HFF-Myc (cell line): ENCODE measurements at regions not wholly inside any gene's neighbourhood (a gene's known extent, or its start where the extent isn't known, plus 50 kb on each side); places are given as distances from the start of the nearest gene placed in this dataset.

Experiments used
- DNase-seq: peaks from one replicate; pipeline ENCODE4 v3.0.0-alpha.2; 2011; ENCODE audit warnings: low read depth; ENCODE audit errors: extremely low read depth
- H3K4me3 ChIP-seq: replicated peaks from 2 replicates; pipeline ENCODE4 v1.5.1; 2011; ENCODE audit warnings: low read depth, mild to moderate bottlenecking, control low read depth, low read length
- CTCF ChIP-seq: IDR thresholded peaks from 2 replicates; pipeline ENCODE4 v1.5.1; 2012; ENCODE audit warnings: mild to moderate bottlenecking, low read depth, low read length, control low read depth; ENCODE audit errors: missing control alignments

DNA sequence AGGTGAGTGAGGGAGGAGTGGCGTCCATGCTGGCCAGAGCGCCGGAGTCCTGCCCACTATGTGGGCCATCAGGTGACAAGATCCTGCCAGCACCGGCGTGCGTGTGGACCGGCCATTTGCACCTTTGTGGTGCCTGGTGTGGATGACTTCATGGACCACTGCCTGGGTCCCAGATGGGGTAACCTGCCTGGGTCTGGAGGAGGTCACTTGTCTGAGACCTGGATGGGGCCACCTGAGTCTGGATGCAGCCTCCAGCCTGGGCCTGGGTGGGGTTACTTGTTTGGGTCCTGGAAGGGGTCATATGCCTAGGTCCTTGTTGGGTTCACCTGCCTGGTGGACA lies 299.6 kb downstream of the NDUFA10 start:
- no peak for TF ChIP-seq CTCF
- no peak overlapping the region for H3K4me3 ChIP-seq
- no peak for DNase-seq

DNA sequence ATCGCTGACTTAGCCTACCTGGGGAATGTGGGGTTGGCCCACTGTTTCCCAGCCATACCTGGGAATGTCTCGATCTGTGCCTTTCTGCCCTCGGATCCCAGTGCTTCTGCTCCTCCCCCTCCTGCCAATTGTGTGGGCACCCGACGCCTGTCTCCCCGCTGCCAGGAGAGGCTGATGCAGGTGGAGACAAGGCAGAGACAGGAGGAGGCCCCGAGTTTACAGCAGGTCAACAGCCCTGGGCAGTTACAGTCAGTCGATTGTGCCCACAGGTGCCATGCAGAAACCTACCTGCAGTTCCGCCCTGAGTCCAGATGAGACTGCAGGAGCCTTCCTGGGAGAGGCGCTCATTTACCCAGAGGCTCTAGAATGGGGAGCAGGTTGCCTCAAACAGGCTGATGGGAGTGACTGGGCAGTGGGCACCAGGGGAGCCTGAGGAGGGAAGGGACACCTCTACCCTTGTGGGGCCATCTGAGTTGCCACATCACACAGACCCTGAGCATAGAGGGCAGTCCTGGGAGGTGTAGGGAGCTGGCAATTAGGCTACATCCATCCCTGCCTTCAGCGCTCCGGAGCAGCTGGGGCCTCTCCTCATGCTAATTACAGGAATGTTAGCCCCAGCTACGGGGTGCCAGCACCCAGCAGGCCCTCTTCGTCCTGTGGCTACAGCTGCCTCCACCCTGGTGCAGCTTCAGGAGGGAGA lies 300.1 kb downstream of the NDUFA10 start:
- H3K4me3 ChIP-seq = no peak overlapping the region
- TF ChIP-seq CTCF = no peak
- DNase-seq = no peak

DNA sequence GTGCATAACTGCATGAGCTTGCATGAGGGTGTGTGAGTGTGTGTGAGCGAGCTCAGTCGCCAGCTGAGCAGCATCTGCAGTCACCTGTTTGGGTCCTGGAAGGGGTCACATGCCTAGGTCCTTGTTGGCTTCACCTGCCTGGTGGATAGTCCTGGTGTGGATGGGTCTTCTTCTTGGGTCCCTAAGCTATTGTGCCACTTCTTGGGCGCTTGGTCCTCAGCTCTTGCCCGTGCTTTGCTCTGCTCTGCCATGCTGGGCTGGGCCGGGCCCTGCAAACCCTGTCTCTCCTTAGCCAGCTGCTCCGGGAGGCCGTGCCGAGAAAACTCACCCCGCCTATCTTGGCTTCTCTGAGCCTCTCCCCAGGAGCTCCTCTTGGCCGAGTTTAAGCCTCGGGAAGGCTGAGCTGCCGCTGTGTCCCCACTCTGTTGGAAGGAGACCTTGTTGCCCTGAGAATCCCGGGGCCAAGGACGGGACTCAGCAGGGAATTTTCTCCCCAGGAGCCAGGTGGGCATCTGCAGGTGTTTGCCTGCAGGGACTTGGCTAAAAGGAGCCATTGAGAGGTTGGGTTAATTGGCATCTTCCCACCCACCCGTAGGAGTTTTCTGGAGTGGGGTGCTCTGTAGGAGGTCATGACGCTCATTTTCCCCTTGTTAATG lies 300.8 kb downstream of the NDUFA10 start:
- no peak for TF ChIP-seq CTCF
- no peak overlapping the region for H3K4me3 ChIP-seq
- no peak for DNase-seq

- no peak for DNase-seq
- TF ChIP-seq CTCF = no peak
- no peak overlapping the region for H3K4me3 ChIP-seq
Observed at GRCh38 chr2:239723486-239724193, 301.5 kb downstream of the NDUFA10 start.

DNA sequence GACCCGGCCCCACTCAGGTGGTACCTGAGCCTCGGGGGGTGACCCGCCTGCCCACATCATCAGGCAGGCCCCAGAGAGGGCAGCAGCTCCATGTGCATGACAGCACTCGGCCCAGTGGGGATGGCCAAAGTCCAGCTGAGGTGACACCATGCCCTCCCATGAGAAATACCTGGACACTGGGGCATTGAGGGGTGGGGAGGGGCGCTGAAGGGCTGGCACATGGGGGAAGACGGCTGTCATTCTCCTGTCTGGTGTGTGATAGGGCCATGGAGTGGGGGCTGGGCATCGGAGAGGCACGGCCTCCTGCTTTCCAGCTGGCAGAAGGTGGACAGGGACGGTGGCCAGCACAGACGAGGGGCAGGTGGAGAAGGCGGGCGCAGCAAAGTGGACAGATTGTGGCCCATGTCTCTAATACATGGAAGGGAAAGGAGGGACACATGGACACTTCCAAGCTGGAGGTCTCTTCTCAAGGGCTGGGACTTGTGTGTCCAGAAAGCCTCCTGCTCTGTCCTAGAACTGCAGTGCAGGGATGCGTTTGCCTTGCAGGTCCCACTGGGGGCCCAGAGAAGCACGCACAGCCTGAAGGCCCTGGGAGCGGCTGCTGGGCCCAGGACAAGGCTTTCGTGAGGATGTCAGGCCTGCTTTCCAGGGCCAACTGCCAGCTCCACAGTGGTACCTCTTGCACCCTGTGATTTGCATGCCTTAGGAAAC lies 302.2 kb downstream of the NDUFA10 start:
- no peak for DNase-seq
- no peak for TF ChIP-seq CTCF
- H3K4me3 ChIP-seq = no peak overlapping the region

DNA sequence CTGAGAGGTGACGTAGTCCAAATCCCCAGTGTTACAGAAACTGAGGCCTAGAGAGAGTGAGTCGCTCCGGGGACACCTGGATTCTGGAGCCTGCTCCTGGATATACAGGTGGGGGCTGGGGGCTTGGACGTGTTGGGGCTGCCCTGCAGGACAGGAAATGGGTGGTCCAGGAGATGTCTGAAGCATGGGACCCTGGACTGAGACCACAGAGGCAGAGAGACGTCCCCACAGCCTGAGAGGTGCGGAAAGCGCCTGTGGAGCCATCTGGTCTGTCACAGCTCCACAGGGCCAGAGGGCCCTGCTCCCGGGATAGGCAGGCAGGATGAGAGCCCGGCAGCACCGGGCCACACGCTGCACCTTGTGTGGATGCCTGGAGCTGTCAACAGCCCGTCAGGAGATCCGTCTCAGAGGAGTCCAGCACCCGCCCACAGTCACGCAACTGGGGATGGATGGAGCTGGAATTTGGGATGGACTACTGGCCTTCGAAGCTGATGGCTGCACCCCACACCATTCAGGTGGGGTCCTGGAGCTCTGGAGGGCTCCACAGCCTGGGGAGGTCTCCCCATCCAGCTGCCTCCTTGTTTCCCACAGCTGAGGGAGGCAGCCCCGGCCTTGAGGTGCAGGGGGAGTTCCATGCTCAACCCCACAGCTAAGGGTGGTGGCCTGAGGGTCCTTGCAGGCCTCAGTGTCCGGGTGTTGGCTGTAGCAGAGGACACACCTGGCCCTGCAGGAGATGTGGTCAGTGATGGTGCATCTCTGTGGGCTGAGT lies 303.0 kb downstream of the NDUFA10 start:
- TF ChIP-seq CTCF = no peak
- H3K4me3 ChIP-seq = no peak overlapping the region
- DNase-seq = no peak
